GM23338 (cell line): ENCODE measurements at regions not wholly inside any gene's neighbourhood (a gene's known extent, or its start where the extent isn't known, plus 50 kb on each side); places are given as distances from the start of the nearest gene placed in this dataset.

Source experiments
- ATAC-seq: fragments of 200-7000 bp; cut with Tn5 transposase; 3 replicates; pipeline ENCODE4 v1.9.1; 2020
- DNase-seq: peaks from one replicate; pipeline ENCODE4 v3.0.0-alpha.2; 2015; ENCODE audit warnings: low spot score
- H2AFZ ChIP-seq: fragments of 200-600 bp; sonication (generic); 2 replicates; pipeline ENCODE4 v1.8.0; 2016; ENCODE audit warnings: antibody characterized with exemption, mild to moderate bottlenecking, moderate library complexity
- H3F3A ChIP-seq: fragments of 200-600 bp; sonication (generic); replicated peaks from 2 replicates; pipeline ENCODE4 v1.8.0; 2017; ENCODE audit warnings: antibody characterized with exemption, mixed run types, low read depth
- H3K27ac ChIP-seq: fragments of 200-600 bp; sonication (generic); 2 replicates; pipeline ENCODE4 v1.6.1; 2016; ENCODE audit warnings: low read depth
- H3K27me3 ChIP-seq: fragments of 200-600 bp; sonication (generic); 2 replicates; pipeline ENCODE4 v1.8.0; 2016; ENCODE audit warnings: mild to moderate bottlenecking, mixed run types, moderate library complexity; ENCODE audit not compliant: insufficient read depth
- H3K36me3 ChIP-seq: fragments of 200-600 bp; sonication (generic); 2 replicates; pipeline ENCODE4 v1.8.0; 2016; ENCODE audit warnings: mild to moderate bottlenecking; ENCODE audit not compliant: insufficient read depth
- H3K4me1 ChIP-seq: fragments of 200-600 bp; sonication (generic); 2 replicates; pipeline ENCODE4 v1.8.0; 2016; ENCODE audit warnings: mild to moderate bottlenecking, moderate library complexity; ENCODE audit not compliant: insufficient read depth
- H3K4me2 ChIP-seq: fragments of 200-600 bp; sonication (generic); 2 replicates; pipeline ENCODE4 v1.7.1; 2017; ENCODE audit warnings: mixed run types
- H3K4me3 ChIP-seq: fragments of 200-600 bp; sonication (generic); 2 replicates; pipeline ENCODE4 v1.6.1; 2016; ENCODE audit warnings: mixed run types
- H3K79me2 ChIP-seq: fragments of 200-600 bp; sonication (generic); replicated peaks from 2 replicates; pipeline ENCODE4 v1.8.0; 2017; ENCODE audit warnings: mild to moderate bottlenecking; ENCODE audit not compliant: insufficient read depth
- H3K9me2 ChIP-seq: fragments of 200-600 bp; sonication (generic); 2 replicates; pipeline ENCODE4 v1.8.0; 2017; ENCODE audit not compliant: insufficient read depth
- H4K20me1 ChIP-seq: fragments of 200-600 bp; sonication (generic); replicated peaks from 2 replicates; pipeline ENCODE4 v1.8.0; 2017; ENCODE audit warnings: mild to moderate bottlenecking; ENCODE audit not compliant: insufficient read depth
- H3K27ac Mint-ChIP-seq: 2 replicates; pipeline ENCODE4 v1.8.0; 2020; ENCODE audit warnings: inconsistent platforms, mild to moderate bottlenecking, moderate library complexity, mixed read lengths
- H3K27me3 Mint-ChIP-seq: 3 replicates; pipeline ENCODE4 v1.8.0; 2022; ENCODE audit warnings: low read depth, mild to moderate bottlenecking, moderate library complexity, mixed read lengths, inconsistent platforms; ENCODE audit not compliant: insufficient read depth, poor library complexity
- H3K36me3 Mint-ChIP-seq: 3 replicates; pipeline ENCODE4 v1.8.0; 2021; ENCODE audit warnings: low read depth, mild to moderate bottlenecking, inconsistent platforms, moderate library complexity, mixed read lengths
- H3K4me1 Mint-ChIP-seq: 3 replicates; pipeline ENCODE4 v1.8.0; 2020; ENCODE audit warnings: mild to moderate bottlenecking, inconsistent platforms, mixed read lengths
- H3K4me3 Mint-ChIP-seq: 3 replicates; pipeline ENCODE4 v1.8.0; 2021; ENCODE audit warnings: moderate library complexity, mild to moderate bottlenecking, inconsistent platforms, mixed read lengths
- H3K9me3 Mint-ChIP-seq: 3 replicates; pipeline ENCODE4 v1.8.0; 2020; ENCODE audit warnings: moderate library complexity, mild to moderate bottlenecking, inconsistent platforms, mixed read lengths
- CREB1 ChIP-seq: fragments of 250-450 bp; sonication (Bioruptor Pico); IDR thresholded peaks from 2 replicates; pipeline ENCODE4 v1.5.0; 2020; ENCODE audit warnings: low read depth, mild to moderate bottlenecking, moderate library complexity
- NANOG ChIP-seq: IDR thresholded peaks from 2 replicates; pipeline ENCODE4 v1.6.1; 2016; ENCODE audit warnings: antibody characterized with exemption, borderline replicate concordance
- POLR2AphosphoS5 ChIP-seq: IDR thresholded peaks from 2 replicates; pipeline ENCODE4 v1.6.1; 2016; ENCODE audit warnings: antibody characterized with exemption, low read depth
- ZNF331 ChIP-seq: fragments of 250-450 bp; sonication (Bioruptor Pico); IDR thresholded peaks from 2 replicates; pipeline ENCODE4 v1.5.0; 2020; ENCODE audit warnings: low read depth, mild to moderate bottlenecking, moderate library complexity
- TF ChIP-seq, protein P1 (sequence below): IDR thresholded peaks from 2 replicates; pipeline ENCODE4 v1.6.1; 2016; ENCODE audit warnings: antibody characterized with exemption
- TF ChIP-seq, protein P2 (sequence below): fragments of 250-450 bp; sonication (Bioruptor Pico); IDR thresholded peaks from 2 replicates; pipeline ENCODE4 v1.5.0; 2020; ENCODE audit warnings: mild to moderate bottlenecking, moderate library complexity

- TF ChIP-seq, protein P1, sequence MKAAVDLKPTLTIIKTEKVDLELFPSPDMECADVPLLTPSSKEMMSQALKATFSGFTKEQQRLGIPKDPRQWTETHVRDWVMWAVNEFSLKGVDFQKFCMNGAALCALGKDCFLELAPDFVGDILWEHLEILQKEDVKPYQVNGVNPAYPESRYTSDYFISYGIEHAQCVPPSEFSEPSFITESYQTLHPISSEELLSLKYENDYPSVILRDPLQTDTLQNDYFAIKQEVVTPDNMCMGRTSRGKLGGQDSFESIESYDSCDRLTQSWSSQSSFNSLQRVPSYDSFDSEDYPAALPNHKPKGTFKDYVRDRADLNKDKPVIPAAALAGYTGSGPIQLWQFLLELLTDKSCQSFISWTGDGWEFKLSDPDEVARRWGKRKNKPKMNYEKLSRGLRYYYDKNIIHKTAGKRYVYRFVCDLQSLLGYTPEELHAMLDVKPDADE = no peak
- TF ChIP-seq ZNF331 (CRISPR knock-in tag) (no peak), POLR2AphosphoS5 (no peak), CREB1 (CRISPR knock-in tag) (no peak)
Measured at GRCh38 chr14:61961369-61961768, 199.1 kb downstream of the SNAPC1 start (continued).

GRCh38 chr14:61963926-61964325, 201.7 kb downstream of the SNAPC1 start:
- DNase-seq (no peak), ATAC-seq (no peak)
- Mint-ChIP-seq H3K9me3 (no peaks in the 10 kb centered on the region), H3K27me3 (peaks cover 2% of the 10 kb centered on the region), H3K27ac (no peak overlapping the region), H3K4me1 (peaks cover 10% of the 10 kb centered on the region), H3K4me3 (no peak overlapping the region), H3K36me3 (no peaks in the 10 kb centered on the region; the same call in 2 of the 3 replicates)
- Histone ChIP-seq H3K79me2 (no peaks in the 10 kb centered on the region), H3K9me2 (peaks cover 6% of the 10 kb centered on the region; the same call in 1 of the 2 replicates), H3K4me2 (no peak overlapping the region), H3K4me3 (no peak overlapping the region), H2AFZ (no peak overlapping the region), H4K20me1 (no peaks in the 10 kb centered on the region), H3K4me1 (no peaks in the 10 kb centered on the region; the same call in 1 of the 2 replicates), H3K27ac (no peak overlapping the region), H3F3A (no peaks in the 10 kb centered on the region), H3K27me3 (no peaks in the 10 kb centered on the region), H3K36me3 (no peaks in the 10 kb centered on the region)
- TF ChIP-seq NANOG (no peak), CREB1 (CRISPR knock-in tag) (no peak)
- TF ChIP-seq, protein P2, sequence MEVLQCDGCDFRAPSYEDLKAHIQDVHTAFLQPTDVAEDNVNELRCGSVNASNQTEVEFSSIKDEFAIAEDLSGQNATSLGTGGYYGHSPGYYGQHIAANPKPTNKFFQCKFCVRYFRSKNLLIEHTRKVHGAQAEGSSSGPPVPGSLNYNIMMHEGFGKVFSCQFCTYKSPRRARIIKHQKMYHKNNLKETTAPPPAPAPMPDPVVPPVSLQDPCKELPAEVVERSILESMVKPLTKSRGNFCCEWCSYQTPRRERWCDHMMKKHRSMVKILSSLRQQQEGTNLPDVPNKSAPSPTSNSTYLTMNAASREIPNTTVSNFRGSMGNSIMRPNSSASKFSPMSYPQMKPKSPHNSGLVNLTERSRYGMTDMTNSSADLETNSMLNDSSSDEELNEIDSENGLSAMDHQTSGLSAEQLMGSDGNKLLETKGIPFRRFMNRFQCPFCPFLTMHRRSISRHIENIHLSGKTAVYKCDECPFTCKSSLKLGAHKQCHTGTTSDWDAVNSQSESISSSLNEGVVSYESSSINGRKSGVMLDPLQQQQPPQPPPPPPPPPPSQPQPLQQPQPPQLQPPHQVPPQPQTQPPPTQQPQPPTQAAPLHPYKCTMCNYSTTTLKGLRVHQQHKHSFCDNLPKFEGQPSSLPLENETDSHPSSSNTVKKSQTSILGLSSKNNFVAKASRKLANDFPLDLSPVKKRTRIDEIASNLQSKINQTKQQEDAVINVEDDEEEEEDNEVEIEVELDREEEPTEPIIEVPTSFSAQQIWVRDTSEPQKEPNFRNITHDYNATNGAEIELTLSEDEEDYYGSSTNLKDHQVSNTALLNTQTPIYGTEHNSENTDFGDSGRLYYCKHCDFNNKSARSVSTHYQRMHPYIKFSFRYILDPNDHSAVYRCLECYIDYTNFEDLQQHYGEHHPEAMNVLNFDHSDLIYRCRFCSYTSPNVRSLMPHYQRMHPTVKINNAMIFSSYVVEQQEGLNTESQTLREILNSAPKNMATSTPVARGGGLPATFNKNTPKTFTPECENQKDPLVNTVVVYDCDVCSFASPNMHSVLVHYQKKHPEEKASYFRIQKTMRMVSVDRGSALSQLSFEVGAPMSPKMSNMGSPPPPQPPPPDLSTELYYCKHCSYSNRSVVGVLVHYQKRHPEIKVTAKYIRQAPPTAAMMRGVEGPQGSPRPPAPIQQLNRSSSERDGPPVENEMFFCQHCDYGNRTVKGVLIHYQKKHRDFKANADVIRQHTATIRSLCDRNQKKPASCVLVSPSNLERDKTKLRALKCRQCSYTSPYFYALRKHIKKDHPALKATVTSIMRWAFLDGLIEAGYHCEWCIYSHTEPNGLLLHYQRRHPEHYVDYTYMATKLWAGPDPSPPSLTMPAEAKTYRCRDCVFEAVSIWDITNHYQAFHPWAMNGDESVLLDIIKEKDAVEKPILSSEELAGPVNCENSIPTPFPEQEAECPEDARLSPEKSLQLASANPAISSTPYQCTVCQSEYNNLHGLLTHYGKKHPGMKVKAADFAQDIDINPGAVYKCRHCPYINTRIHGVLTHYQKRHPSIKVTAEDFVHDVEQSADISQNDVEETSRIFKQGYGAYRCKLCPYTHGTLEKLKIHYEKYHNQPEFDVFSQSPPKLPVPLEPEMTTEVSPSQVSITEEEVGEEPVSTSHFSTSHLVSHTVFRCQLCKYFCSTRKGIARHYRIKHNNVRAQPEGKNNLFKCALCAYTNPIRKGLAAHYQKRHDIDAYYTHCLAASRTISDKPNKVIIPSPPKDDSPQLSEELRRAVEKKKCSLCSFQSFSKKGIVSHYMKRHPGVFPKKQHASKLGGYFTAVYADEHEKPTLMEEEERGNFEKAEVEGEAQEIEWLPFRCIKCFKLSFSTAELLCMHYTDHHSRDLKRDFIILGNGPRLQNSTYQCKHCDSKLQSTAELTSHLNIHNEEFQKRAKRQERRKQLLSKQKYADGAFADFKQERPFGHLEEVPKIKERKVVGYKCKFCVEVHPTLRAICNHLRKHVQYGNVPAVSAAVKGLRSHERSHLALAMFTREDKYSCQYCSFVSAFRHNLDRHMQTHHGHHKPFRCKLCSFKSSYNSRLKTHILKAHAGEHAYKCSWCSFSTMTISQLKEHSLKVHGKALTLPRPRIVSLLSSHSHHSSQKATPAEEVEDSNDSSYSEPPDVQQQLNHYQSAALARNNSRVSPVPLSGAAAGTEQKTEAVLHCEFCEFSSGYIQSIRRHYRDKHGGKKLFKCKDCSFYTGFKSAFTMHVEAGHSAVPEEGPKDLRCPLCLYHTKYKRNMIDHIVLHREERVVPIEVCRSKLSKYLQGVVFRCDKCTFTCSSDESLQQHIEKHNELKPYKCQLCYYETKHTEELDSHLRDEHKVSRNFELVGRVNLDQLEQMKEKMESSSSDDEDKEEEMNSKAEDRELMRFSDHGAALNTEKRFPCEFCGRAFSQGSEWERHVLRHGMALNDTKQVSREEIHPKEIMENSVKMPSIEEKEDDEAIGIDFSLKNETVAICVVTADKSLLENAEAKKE (CRISPR knock-in tag) = no peak
- TF ChIP-seq, protein P1 = no peak
